NCI-H1092 (cell line): ENCODE measurements at regions not wholly inside any gene's neighbourhood (a gene's known extent, or its start where the extent isn't known, plus 50 kb on each side); places are given as distances from the start of the nearest gene placed in this dataset.
"Not testable (repeated sequence)": the region's sequence is repeated elsewhere in the genome, so short reads cannot be mapped to it uniquely, and the experiment has no call there.

Experiments
- DNase-seq: peaks from one replicate; lab custom pipeline; 2025; lab: John Stamatoyannopoulos, UW

DNA sequence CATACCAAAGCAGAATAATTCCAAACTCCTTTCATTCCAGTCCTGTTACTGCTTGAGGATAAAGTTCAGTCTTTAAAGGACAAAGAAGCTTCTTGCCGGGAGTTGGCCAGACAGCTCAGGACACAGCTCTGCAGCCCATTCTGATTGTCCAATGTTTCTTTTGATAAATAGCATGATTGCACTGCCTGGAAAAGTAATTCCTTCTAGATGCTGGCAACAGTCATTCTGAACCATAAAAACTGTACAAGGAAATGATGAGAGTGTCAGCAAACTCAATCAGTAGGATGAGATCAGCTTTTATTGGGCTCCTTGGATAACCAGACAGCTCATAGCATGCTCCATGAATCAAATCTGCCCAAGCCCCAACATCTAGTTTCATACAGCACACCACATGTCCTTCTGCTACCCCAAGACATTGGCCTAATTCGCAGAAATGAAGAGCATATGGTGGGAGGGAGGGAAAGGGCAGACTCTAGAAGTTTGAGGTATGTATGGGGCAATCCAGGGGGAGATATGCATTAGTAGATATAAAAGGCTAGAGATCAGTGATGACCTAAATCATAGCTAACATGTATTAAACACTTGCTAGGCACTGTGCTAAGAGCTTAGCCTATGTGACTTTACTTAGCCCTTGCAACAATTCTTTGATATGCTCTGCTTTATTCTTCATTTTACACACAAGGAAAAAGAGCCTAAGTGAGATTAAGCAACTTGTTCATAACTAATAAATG, 219.9 kb upstream of the NREP start:
- DNase-seq = no peak

DNA sequence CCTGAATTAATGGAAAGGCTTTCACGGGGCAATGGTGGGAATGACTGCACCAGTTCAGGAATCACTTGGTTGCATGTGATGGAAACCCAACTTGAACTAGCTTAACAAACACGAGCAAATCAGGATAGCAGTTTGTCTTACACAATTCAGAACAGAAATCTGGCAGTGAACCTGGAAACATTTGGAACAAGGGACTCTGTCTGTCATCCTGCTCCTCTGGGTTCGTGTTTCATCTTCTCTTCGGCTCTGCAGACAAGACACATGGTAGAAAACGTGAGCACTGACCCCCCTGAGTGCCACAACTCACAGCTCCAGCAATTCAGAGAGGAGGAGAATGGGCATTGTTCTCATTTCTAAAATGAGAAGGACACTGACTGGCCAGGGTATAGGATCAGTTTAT, 218.1 kb upstream of the NREP start:
- DNase-seq = no peak

GRCh38 chr5:111973961-111974360, 217.0 kb upstream of the NREP start:
- DNase-seq = no peak

GRCh38 chr5:111972548-111972947, 215.6 kb upstream of the NREP start:
- no peak for DNase-seq

DNA sequence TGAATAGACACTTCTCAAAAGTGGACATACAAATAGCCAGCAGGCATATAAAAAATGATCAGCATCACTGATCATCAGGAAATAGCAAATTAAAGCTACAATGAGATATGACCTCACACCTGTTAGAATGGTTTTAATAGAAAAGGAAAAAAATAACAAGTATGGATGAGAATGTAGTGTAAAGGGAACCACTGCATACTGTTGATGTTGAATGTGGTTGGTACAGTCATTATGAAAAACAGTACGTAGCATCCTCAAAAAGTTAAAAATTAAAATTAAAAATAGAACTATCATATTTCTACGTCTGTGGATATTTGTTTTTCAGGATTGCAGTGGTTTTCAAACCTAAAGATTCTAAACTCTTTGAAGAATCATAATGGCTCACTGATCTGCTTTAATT, 215.1 kb upstream of the NREP start:
- no peak for DNase-seq

DNA sequence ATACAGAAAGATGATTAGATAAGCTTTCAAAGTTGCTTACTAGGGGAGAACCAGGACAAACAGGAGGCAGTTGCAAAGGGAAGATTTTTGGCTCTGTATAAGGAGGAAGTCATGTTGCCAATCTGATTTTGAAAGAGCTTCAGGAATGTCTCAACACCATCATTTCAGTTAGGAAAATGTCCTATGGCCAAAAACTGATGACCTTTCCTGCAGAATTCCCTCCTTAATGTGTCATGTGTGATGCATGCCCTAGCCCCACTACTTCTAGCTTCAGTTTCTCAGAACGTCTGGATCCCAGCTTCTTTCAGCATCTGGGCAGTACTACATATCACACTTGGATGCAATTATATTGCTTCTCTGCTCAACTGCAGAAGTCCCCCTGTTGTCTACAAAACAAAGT, 211.5 kb upstream of the NREP start:
- no peak for DNase-seq

DNA sequence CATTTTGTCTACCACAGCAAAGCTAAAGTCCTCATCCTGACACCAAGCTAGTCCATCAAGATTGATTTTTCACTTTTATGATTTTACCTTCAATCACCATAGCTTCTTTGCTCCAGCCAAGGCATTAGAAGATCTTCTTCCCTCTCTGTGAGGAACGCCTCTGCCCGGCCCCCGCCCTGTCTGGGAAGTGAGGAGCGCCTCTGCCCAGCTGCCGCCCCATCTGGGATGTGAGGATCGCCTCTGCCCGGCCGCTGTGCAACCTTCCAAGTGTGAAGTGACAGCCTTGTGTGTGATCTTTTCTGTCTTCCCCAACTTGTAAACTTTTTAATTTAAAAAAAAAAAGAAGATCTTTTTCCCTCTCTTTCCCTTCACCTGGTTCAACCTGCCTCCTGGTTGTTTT, 210.5 kb upstream of the NREP start:
- DNase-seq = no peak

DNA sequence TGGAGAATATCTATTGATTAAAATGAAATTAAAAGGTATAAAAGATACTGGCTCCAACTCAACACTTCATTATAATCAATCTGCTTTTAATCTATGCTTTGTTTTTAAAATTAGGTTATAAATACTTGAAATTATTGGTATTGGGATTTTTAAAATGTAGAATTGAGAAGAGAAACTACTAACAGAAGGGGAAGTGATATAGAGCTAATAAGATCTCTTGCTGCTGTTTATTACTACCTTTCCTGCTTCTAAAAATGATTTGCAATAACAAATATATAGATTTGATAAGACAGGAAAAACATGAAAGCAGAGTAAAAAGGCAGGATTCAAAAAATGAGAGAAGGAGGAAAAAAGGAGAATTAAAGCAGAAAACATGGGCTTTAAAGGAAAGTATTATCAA, 209.3 kb upstream of the NREP start:
- no peak for DNase-seq

DNA sequence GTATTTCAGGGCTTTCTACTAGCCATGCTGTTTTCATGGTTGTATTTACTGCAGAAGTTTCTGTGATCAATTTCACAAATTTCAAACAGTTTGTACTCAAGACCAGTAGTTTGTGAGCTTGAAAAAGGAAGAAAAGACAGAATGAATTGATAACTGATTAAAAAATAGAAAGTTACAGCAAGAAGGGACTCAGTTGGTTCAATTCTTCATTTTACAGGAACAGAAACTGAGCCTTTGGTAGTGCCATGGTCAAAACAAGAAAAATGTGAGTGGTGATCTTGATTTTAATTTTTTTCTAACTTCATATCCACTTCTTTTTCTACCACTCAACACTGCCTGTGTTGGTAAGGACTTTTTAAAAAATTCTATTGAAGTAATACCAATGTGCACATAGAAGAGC, 206.6 kb upstream of the NREP start:
- no peak for DNase-seq

DNA sequence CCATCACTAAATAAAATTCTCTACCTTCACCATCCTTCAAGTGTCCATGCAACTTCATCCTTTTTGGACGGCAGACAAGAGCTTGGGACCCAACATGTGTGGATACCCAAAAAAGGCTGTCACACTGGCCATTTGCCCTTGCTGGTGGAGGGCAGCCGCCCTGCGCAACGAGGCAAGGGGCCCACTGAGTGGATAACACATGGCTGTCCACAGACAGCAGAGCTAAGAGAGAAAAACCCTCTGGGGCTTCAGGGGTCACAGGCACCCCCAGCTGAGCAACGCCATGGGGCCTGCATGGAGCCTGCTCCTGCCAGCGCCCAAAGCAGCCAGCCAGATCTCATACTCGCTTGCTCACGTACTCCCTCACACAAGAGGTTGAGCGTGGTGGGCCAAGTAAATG, 205.9 kb upstream of the NREP start:
- DNase-seq = no peak

GRCh38 chr5:111961862-111962261, 204.9 kb upstream of the NREP start:
- no peak for DNase-seq

- DNase-seq = no peak
These were observed 203.7 kb upstream of the NREP start for GRCh38 chr5:111960476-111961215.

- DNase-seq = no peak
These were observed 201.9 kb upstream of the NREP start for GRCh38 chr5:111958851-111959250.

GRCh38 chr5:111956765-111957164, 199.8 kb upstream of the NREP start:
- DNase-seq = not testable (repeated sequence)

- no peak for DNase-seq
These were observed 197.8 kb upstream of the NREP start for GRCh38 chr5:111954516-111955395.

DNA sequence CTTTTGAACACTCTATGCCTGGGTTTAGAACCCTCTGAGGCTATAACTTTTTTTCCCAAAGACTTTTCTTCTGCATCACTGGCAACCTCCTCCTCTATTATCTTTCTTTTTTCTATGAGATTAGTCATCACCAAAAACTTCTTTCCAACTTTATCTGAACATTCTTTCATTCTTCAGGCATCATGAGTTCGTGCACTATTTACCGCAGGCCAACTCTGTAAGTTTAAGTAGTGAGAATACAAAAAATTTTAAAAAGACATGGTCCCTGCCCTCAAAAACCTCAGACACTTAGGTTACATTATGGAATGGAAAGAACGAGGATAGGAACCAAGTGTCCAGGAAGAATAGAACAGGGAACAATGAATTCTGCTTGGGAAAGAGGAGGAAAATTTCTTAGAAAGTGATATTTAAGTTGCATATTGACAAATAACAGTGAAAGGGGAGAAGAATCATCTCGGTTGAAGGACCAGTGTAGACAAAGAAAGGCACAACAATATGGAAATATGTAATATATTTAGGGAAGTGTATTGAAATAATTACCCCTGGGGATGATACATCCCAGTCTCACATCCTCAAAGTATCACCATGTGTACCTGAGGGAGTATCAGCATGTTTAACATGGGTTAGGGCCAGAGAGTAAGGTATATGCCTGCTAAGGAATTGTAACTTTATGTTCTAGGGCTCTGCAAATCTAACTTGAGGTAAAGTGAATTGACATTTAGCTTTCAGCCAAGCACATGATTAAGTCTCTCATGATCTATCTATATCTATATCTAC, 196.5 kb upstream of the NREP start:
- DNase-seq = no peak

- no peak for DNase-seq
These were observed 195.6 kb upstream of the NREP start for GRCh38 chr5:111952555-111952954.

- DNase-seq = no peak
These were observed 193.7 kb upstream of the NREP start for GRCh38 chr5:111950660-111951059.

GRCh38 chr5:111948092-111948841, 191.3 kb upstream of the NREP start:
- no peak for DNase-seq

DNA sequence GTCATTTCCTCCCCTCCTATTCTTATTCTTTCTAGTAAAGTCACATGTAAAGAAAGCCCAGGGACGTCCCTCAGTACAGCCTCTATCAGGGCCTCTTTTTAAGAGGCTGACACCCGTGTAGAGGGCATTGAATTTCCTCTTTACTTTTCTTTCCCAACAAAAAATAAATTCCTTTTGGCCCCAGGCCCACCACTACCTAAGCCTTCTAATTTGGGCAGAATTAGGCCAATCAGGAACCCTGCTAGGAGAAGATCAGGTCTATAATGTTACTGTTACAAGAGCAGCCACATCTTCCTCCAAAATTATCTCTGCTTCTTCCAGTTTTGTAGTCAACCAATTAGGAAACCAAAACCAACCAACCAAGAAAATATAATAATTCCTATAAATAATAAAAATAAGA, 189.6 kb upstream of the NREP start:
- DNase-seq = no peak

GRCh38 chr5:111945535-111945934, 188.5 kb upstream of the NREP start:
- DNase-seq = no peak
